Endodermal cell (in vitro differentiated cells): ENCODE measurements at regions not wholly inside any gene's neighbourhood (a gene's known extent, or its start where the extent isn't known, plus 50 kb on each side); places are given as distances from the start of the nearest gene placed in this dataset.

Experiments used
- DNase-seq: peaks from one replicate; pipeline ENCODE4 v3.0.0-alpha.2; 2017
- H3K27ac ChIP-seq: 2 replicates; pipeline ENCODE4 v1.5.1; 2013; ENCODE audit warnings: mild to moderate bottlenecking, low read depth, low read length, moderate library complexity
- H3K27me3 ChIP-seq: 2 replicates; pipeline ENCODE4 v1.6.1; 2013; ENCODE audit warnings: mild to moderate bottlenecking, low read length, moderate library complexity; ENCODE audit not compliant: insufficient read depth, control insufficient read depth, poor library complexity, severe bottlenecking
- H3K36me3 ChIP-seq: 2 replicates; pipeline ENCODE4 v1.7.0; 2013; ENCODE audit warnings: mild to moderate bottlenecking, low read length, moderate library complexity; ENCODE audit not compliant: control insufficient read depth, insufficient read depth
- H3K4me1 ChIP-seq: one replicate; pipeline ENCODE4 v1.7.0; 2013; ENCODE audit warnings: low read length; ENCODE audit not compliant: control insufficient read depth, insufficient read depth
- H3K4me3 ChIP-seq: 2 replicates; pipeline ENCODE4 v1.5.1; 2013; ENCODE audit warnings: mild to moderate bottlenecking, low read length, moderate library complexity
- H3K9ac ChIP-seq: 2 replicates; pipeline ENCODE4 v1.6.1; 2013; ENCODE audit warnings: mild to moderate bottlenecking, low read length, moderate library complexity; ENCODE audit not compliant: poor library complexity, severe bottlenecking; ENCODE audit errors: extremely low read depth
- H3K9me3 ChIP-seq: 2 replicates; pipeline ENCODE4 v1.6.1; 2013; ENCODE audit warnings: mild to moderate bottlenecking, low read length, moderate library complexity; ENCODE audit not compliant: control insufficient read depth
- H3K27ac Mint-ChIP-seq: 2 replicates; pipeline ENCODE4 v1.8.0; 2020; ENCODE audit warnings: mixed read lengths
- H3K27me3 Mint-ChIP-seq: 2 replicates; pipeline ENCODE4 v1.8.0; 2021; ENCODE audit warnings: mild to moderate bottlenecking, mixed read lengths; ENCODE audit not compliant: insufficient read depth
- H3K36me3 Mint-ChIP-seq: 2 replicates; pipeline ENCODE4 v1.8.0; 2020; ENCODE audit warnings: low read depth, mixed read lengths
- H3K4me1 Mint-ChIP-seq: 2 replicates; pipeline ENCODE4 v1.8.0; 2020; ENCODE audit warnings: mixed read lengths
- H3K4me3 Mint-ChIP-seq: 2 replicates; pipeline ENCODE4 v1.8.0; 2020; ENCODE audit warnings: mild to moderate bottlenecking, moderate library complexity, mixed read lengths
- H3K9me3 Mint-ChIP-seq: 2 replicates; pipeline ENCODE4 v1.8.0; 2020; ENCODE audit warnings: mild to moderate bottlenecking, mixed read lengths
- CTCF ChIP-seq: fragments of 200-600 bp; sonication (generic); conservative IDR thresholded peaks from 2 replicates; pipeline ENCODE4 v1.5.0; 2021; ENCODE audit warnings: antibody characterized with exemption, mild to moderate bottlenecking
- WGBS, 2 experiments: methylation state at CpG; one replicate each; pipeline versions ENCODE4 v1.1.5 to v1.1.7; 2013; ENCODE audit warnings: missing lambda C conversion rate in 2 of 2, mixed read lengths in 1 of 2; ENCODE audit not compliant: insufficient coverage in 1 of 2, insufficient read length in 1 of 2; 5-methylcytosine and 5-hydroxymethylcytosine counted together

GRCh38 chr3:124313621-124314020, 321.7 kb upstream of the ROPN1 start:
- no peaks in the 10 kb centered on the region for H3K9me3 ChIP-seq
- no peak overlapping the region for H3K27ac ChIP-seq
- no peaks in the 10 kb centered on the region for H3K27me3 Mint-ChIP-seq
- no peaks in the 10 kb centered on the region for H3K9me3 Mint-ChIP-seq
- no peak for DNase-seq
- H3K4me3 ChIP-seq, result no peak overlapping the region
- H3K4me1 ChIP-seq, result no peaks in the 10 kb centered on the region
- no peaks in the 10 kb centered on the region for H3K36me3 ChIP-seq
- 87 to 92% methylated on average over 3 of the region's 3 CpGs for WGBS, 2 experiments
- no peaks in the 10 kb centered on the region for H3K4me1 Mint-ChIP-seq
- no peak overlapping the region for H3K27ac Mint-ChIP-seq
- TF ChIP-seq CTCF, result no peak
- no peaks in the 10 kb centered on the region for H3K36me3 Mint-ChIP-seq
- H3K27me3 ChIP-seq, result no peaks in the 10 kb centered on the region
- no peak overlapping the region for H3K9ac ChIP-seq
- no peak overlapping the region for H3K4me3 Mint-ChIP-seq

DNA sequence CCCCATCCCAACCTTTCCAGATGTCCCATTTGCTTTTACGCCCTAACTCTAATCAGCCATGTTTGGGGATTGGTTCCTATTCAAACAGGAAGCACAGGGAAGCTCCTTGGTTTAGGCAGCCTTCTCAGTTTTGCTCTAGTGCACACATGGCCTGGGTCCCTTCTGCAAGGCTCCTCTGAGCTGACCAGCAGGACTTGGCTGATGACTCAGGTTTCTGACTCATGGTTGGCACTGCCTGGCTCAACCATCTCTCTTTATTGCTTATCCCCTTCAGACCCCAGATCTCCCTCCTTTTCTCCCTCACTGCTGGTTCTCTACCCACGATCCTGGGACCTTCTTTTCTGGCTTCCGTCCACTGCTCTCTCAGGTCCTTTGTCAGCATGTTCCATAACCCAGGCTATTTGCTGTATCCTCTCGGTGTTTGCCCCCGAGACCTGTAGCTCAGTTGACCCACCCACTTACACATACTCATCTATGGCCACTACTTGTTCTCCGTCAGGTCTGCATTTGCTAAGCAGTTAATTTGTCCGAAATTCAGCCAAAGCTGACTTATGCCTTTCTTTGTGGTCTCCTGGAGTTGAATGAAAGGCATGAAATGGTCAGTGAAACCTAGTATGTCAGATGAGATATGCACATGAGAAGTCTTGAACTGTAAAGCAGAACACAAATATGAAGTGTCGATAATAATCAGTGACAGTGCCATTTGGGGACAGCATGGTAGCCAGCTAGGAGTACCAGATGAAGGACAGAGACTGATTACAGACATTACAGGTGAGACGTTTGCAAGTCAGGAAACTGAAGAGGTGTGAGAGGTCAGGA, 323.5 kb upstream of the ROPN1 start:
- Histone ChIP-seq H3K27ac (no peak overlapping the region), H3K4me1 (no peaks in the 10 kb centered on the region), H3K9me3 (no peaks in the 10 kb centered on the region), H3K4me3 (no peak overlapping the region), H3K36me3 (no peaks in the 10 kb centered on the region), H3K27me3 (no peaks in the 10 kb centered on the region), H3K9ac (no peak overlapping the region)
- no peaks in the 10 kb centered on the region for H3K4me1 Mint-ChIP-seq
- H3K36me3 Mint-ChIP-seq, result no peaks in the 10 kb centered on the region
- H3K4me3 Mint-ChIP-seq, result no peak overlapping the region
- no peak overlapping the region for H3K27ac Mint-ChIP-seq
- DNase-seq, result no peak
- no peaks in the 10 kb centered on the region for H3K27me3 Mint-ChIP-seq
- TF ChIP-seq CTCF, result no peak
- no peaks in the 10 kb centered on the region for H3K9me3 Mint-ChIP-seq
- 83 to 96% methylated on average over 7 to 9 of the region's 9 CpGs for WGBS, 2 experiments

DNA sequence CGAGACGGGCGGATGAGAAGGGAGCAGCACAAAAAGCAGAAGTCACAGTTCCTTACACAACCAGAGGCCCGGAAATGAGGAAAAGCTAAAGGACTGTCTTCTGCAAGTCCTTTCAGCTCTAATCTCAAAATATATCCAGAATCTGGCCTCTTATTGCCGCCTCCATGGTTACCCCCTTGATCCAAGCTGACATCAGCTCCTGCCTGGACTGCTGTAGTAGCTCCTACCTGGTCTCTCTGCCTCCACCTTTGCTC, 324.0 kb upstream of the ROPN1 start:
- no peak for DNase-seq
- no peaks in the 10 kb centered on the region for H3K9me3 ChIP-seq
- H3K36me3 ChIP-seq, result no peaks in the 10 kb centered on the region
- H3K4me3 ChIP-seq, result no peak overlapping the region
- no peak for TF ChIP-seq CTCF
- Mint-ChIP-seq H3K27me3 (no peaks in the 10 kb centered on the region), H3K27ac (no peak overlapping the region), H3K4me3 (no peak overlapping the region), H3K4me1 (no peaks in the 10 kb centered on the region), H3K9me3 (no peaks in the 10 kb centered on the region), H3K36me3 (no peaks in the 10 kb centered on the region)
- H3K4me1 ChIP-seq, result no peaks in the 10 kb centered on the region
- H3K27ac ChIP-seq, result no peak overlapping the region
- no peaks in the 10 kb centered on the region for H3K27me3 ChIP-seq
- H3K9ac ChIP-seq, result no peak overlapping the region
- WGBS, 2 experiments, result 88 to 96% methylated on average over 5 of the region's 5 CpGs
